GM23338 (cell line): ENCODE measurements at regions not wholly inside any gene's neighbourhood (a gene's known extent, or its start where the extent isn't known, plus 50 kb on each side); places are given as distances from the start of the nearest gene placed in this dataset.

Experiments
- CREB1 ChIP-seq: fragments of 250-450 bp; sonication (Bioruptor Pico); IDR thresholded peaks from 2 replicates; pipeline ENCODE4 v1.5.0; 2020; ENCODE audit warnings: low read depth, mild to moderate bottlenecking, moderate library complexity
- EZH2 ChIP-seq: fragments of 200-600 bp; sonication (generic); IDR thresholded peaks from one replicate; pipeline ENCODE4 v1.8.0; 2017; ENCODE audit warnings: antibody characterized with exemption, mild to moderate bottlenecking, low read depth; ENCODE audit not compliant: unreplicated experiment
- EZH2phosphoT487 ChIP-seq: fragments of 200-600 bp; sonication (generic); IDR thresholded peaks from one replicate; pipeline ENCODE4 v1.8.1; 2018; ENCODE audit warnings: antibody characterized with exemption; ENCODE audit not compliant: unreplicated experiment
- POLR2AphosphoS5 ChIP-seq: IDR thresholded peaks from 2 replicates; pipeline ENCODE4 v1.6.1; 2016; ENCODE audit warnings: antibody characterized with exemption, low read depth
- ZNF331 ChIP-seq: fragments of 250-450 bp; sonication (Bioruptor Pico); IDR thresholded peaks from 2 replicates; pipeline ENCODE4 v1.5.0; 2020; ENCODE audit warnings: low read depth, mild to moderate bottlenecking, moderate library complexity
- TF ChIP-seq, protein P1 (sequence below), 2 experiments: fragments of 200-600 bp in 1 of 2; sonication (generic) in 1 of 2; conservative IDR thresholded peaks; 2 replicates each; pipeline versions ENCODE4 v1.5.1 to v1.6.1; 2016 to 2017; ENCODE audit warnings: antibody characterized with exemption in 2 of 2, low read depth in 2 of 2, mild to moderate bottlenecking in 2 of 2, moderate library complexity in 1 of 2
- TF ChIP-seq, protein P2 (sequence below): IDR thresholded peaks from one replicate; pipeline ENCODE4 v1.6.1; 2018; ENCODE audit warnings: antibody characterized with exemption; ENCODE audit not compliant: unreplicated experiment

DNA sequence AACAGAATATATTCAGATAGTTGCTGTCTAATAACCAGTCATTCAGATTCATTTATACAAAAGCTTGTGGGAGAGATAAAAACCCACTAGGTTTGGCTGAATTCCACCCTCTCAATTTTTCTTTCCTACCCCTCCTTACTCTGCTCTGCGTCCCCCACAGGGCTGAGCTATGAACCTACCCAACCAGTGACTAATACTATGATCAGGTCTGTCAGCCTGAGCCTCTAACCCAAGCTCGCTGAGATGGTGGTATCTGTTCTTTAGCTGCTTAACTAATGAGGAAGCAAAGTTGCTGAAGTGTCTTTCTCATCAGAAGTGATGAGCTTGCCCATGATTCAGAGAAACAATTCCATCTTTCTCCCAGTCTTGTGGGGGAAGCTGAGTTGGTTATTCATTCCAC is 248.7 kb upstream of the GPR26 start:
- TF ChIP-seq, protein P1, sequence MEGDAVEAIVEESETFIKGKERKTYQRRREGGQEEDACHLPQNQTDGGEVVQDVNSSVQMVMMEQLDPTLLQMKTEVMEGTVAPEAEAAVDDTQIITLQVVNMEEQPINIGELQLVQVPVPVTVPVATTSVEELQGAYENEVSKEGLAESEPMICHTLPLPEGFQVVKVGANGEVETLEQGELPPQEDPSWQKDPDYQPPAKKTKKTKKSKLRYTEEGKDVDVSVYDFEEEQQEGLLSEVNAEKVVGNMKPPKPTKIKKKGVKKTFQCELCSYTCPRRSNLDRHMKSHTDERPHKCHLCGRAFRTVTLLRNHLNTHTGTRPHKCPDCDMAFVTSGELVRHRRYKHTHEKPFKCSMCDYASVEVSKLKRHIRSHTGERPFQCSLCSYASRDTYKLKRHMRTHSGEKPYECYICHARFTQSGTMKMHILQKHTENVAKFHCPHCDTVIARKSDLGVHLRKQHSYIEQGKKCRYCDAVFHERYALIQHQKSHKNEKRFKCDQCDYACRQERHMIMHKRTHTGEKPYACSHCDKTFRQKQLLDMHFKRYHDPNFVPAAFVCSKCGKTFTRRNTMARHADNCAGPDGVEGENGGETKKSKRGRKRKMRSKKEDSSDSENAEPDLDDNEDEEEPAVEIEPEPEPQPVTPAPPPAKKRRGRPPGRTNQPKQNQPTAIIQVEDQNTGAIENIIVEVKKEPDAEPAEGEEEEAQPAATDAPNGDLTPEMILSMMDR (conservative IDR thresholded peaks at IDR 0.05; ENCODE audit: low read depth in 2 of 2), result no peak
- TF ChIP-seq CREB1 (CRISPR knock-in tag) (no peak), EZH2phosphoT487 (no peak), POLR2AphosphoS5 (no peak), ZNF331 (CRISPR knock-in tag) (no peak), EZH2 (no peak)
- TF ChIP-seq, protein P2, sequence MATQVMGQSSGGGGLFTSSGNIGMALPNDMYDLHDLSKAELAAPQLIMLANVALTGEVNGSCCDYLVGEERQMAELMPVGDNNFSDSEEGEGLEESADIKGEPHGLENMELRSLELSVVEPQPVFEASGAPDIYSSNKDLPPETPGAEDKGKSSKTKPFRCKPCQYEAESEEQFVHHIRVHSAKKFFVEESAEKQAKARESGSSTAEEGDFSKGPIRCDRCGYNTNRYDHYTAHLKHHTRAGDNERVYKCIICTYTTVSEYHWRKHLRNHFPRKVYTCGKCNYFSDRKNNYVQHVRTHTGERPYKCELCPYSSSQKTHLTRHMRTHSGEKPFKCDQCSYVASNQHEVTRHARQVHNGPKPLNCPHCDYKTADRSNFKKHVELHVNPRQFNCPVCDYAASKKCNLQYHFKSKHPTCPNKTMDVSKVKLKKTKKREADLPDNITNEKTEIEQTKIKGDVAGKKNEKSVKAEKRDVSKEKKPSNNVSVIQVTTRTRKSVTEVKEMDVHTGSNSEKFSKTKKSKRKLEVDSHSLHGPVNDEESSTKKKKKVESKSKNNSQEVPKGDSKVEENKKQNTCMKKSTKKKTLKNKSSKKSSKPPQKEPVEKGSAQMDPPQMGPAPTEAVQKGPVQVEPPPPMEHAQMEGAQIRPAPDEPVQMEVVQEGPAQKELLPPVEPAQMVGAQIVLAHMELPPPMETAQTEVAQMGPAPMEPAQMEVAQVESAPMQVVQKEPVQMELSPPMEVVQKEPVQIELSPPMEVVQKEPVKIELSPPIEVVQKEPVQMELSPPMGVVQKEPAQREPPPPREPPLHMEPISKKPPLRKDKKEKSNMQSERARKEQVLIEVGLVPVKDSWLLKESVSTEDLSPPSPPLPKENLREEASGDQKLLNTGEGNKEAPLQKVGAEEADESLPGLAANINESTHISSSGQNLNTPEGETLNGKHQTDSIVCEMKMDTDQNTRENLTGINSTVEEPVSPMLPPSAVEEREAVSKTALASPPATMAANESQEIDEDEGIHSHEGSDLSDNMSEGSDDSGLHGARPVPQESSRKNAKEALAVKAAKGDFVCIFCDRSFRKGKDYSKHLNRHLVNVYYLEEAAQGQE, result no peak
